Activated naive CD4-positive, alpha-beta T cell treated with anti-CD3 and anti-CD28 coated beads for 36 hours (primary cell): ENCODE measurements at regions not wholly inside any gene's neighbourhood (a gene's known extent, or its start where the extent isn't known, plus 50 kb on each side); places are given as distances from the start of the nearest gene placed in this dataset.

Source experiments
- CTCF ChIA-PET: fragments of 350-600 bp; sonication (Branson Sonifier 250); formaldehyde crosslinking; loops from one replicate; lab custom pipeline; 2021; ENCODE audit warnings: antibody characterized with exemption; lab: Charles Lee
- DNase-seq: peaks from one replicate; pipeline ENCODE4 v3.0.0-alpha.2; 2020
- H3K27ac Mint-ChIP-seq: one replicate; pipeline ENCODE4 v1.8.0; 2021; ENCODE audit warnings: mild to moderate bottlenecking, mixed read lengths
- H3K27me3 Mint-ChIP-seq: one replicate; pipeline ENCODE4 v1.8.0; 2021; ENCODE audit warnings: low read depth, mixed read lengths
- H3K36me3 Mint-ChIP-seq: one replicate; pipeline ENCODE4 v1.8.0; 2021; ENCODE audit warnings: low read depth, mixed read lengths
- H3K4me1 Mint-ChIP-seq: one replicate; pipeline ENCODE4 v1.8.0; 2021; ENCODE audit warnings: low read depth, mixed read lengths
- H3K4me3 Mint-ChIP-seq: one replicate; pipeline ENCODE4 v1.8.0; 2021; ENCODE audit warnings: mild to moderate bottlenecking, moderate library complexity, mixed read lengths
- H3K9me3 Mint-ChIP-seq: one replicate; pipeline ENCODE4 v1.8.0; 2021; ENCODE audit warnings: mixed read lengths
- intact Hi-C: fragments of 100-400 bp; cut with micrococcal nuclease; formaldehyde crosslinking; loops from one replicate; pipeline ENCODE4 v1.15.1; 2023

DNA sequence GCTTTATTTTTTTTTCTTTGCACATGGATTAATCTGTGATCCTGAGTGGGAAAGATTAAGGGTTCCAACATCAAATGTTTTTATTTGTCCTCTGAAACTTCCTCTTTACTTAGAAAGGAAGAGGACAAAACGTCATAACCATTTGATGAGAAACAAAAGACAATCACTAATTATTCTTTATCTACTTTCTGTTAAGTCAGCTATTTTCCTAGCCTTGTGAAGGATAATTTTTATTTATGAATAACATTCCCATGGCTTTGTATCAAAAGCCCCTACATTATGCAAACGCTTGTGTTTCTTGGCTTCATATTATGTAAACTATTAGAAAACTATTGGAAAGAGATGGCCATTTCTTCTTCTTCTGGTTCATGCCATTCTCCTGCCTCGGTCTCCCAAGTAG is 677.6 kb downstream of the CDY2B start:
- H3K36me3 Mint-ChIP-seq, result no peaks in the 10 kb centered on the region
- H3K4me1 Mint-ChIP-seq, result no peaks in the 10 kb centered on the region
- DNase-seq, result no peak
- no peaks in the 10 kb centered on the region for H3K27me3 Mint-ChIP-seq
- peaks cover 1% of the 10 kb centered on the region for H3K9me3 Mint-ChIP-seq
- CTCF ChIA-PET, result no interaction called here
- intact Hi-C loops, result no loop called here
- H3K27ac Mint-ChIP-seq, result no peak overlapping the region
- no peak overlapping the region for H3K4me3 Mint-ChIP-seq

DNA sequence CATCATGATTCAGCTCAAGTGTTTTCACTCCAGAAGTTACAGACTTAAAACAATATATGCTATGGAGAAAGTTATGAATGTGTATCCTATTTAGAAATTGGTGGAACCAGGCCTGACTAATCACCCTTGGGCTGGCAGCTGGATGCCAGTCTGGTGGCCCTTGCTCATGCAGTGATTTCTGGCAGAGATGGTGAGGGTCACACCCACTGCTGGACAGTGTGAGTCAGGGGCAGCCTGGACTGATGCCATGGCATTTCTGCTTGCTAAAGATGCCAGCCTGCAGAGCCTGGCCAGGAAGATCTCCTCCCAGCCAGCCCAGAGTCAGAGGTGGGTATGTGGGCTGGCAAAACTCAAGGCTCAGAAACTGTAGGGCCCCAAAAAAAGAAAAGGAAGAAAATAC is 695.7 kb downstream of the CDY2B start:
- DNase-seq, result no peak
- CTCF ChIA-PET, result no interaction called here
- Mint-ChIP-seq H3K36me3 (no peaks in the 10 kb centered on the region), H3K27ac (no peak overlapping the region), H3K27me3 (no peaks in the 10 kb centered on the region), H3K9me3 (no peaks in the 10 kb centered on the region), H3K4me3 (no peak overlapping the region), H3K4me1 (no peaks in the 10 kb centered on the region)
- intact Hi-C loops, result no loop called here

DNA sequence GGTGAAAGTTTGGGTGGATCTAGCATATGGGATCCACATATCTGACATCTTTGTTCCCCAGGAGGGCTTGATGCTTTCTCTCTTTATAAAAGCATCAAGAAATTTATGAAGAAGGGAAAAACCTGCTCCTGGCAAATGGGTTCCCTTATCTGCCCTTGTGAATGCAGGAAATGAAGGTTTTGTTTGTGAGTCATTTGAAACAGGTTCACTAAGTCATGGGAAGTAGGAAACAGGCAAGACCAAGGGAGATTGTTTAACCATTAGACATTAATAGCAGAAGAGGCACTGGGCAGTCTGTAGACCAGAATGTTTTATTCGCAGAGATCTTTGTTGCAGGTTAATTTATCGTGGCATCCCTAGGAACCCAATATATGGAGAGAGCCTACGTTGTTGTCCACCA is 713.1 kb downstream of the CDY2B start:
- no peak for DNase-seq
- Mint-ChIP-seq H3K36me3 (no peaks in the 10 kb centered on the region), H3K4me3 (no peak overlapping the region), H3K4me1 (no peaks in the 10 kb centered on the region), H3K27me3 (no peaks in the 10 kb centered on the region), H3K27ac (no peak overlapping the region), H3K9me3 (no peaks in the 10 kb centered on the region)
- CTCF ChIA-PET, result no interaction called here
- intact Hi-C loops, result no loop called here

DNA sequence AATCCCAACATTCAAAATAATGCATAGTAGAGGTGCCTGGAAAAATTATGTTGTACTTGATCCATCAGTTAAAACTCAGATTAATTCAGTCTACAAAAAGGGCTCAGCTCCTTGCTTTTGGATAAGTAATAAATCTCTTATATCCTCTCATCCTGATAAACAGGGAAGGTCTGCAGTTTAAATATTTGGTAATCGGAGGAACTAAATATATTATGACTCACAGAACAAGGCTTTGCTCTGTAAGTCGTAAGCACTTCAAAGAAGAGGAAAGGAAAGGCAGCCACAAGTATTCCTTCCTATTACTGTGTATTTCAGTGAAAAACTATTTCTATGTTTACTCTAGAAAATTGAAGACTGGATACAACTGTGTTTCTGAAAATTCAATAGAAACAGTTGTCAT is 757.9 kb downstream of the CDY2B start:
- DNase-seq, result no peak
- Mint-ChIP-seq H3K27me3 (no peaks in the 10 kb centered on the region), H3K9me3 (peaks cover 2% of the 10 kb centered on the region), H3K27ac (no peak overlapping the region), H3K36me3 (no peaks in the 10 kb centered on the region), H3K4me3 (no peak overlapping the region), H3K4me1 (no peaks in the 10 kb centered on the region)
- CTCF ChIA-PET, result no interaction called here
- intact Hi-C loops, result no loop called here

- H3K36me3 Mint-ChIP-seq, result no peaks in the 10 kb centered on the region
Measured at GRCh38 chrY:17085303-17085702, 794.7 kb downstream of the CDY2B start.

DNA sequence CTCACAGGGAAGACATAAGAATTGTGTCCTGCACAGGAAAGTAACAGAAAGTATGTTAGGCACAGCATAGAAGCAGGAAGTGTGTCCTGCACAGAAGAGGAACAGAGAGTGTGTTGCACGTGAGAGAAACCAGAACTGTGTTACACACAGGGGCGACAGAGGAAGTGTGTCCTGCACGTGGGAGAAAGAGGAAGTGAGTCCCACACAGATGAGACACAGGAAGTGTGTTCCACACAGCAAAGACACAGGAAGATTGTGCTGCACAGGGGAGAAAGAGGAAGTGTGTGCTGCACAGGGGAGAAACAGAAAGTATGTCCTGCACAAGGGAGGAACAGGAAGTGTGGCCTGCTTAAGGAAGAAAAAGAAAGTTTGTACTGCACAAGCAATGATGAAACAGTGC is 800.1 kb downstream of the CDY2B start:
- Mint-ChIP-seq H3K27ac (no peak overlapping the region), H3K36me3 (peaks cover 34% of the 10 kb centered on the region), H3K4me1 (peaks cover 42% of the 10 kb centered on the region), H3K9me3 (peaks cover 40% of the 10 kb centered on the region), H3K4me3 (no peak overlapping the region), H3K27me3 (no peaks in the 10 kb centered on the region)
- DNase-seq, result no peak
- intact Hi-C loops, result no loop called here
- CTCF ChIA-PET, result no interaction called here

More at GRCh38 chrY:17085303-17085702, 794.7 kb downstream of the CDY2B start:
- H3K4me1 Mint-ChIP-seq, result peaks cover 2% of the 10 kb centered on the region
- H3K4me3 Mint-ChIP-seq, result no peak overlapping the region
- no peak for DNase-seq
- H3K27ac Mint-ChIP-seq, result no peak overlapping the region
- intact Hi-C loops, result no loop called here
- no peaks in the 10 kb centered on the region for H3K27me3 Mint-ChIP-seq
- CTCF ChIA-PET, result no interaction called here
- H3K9me3 Mint-ChIP-seq, result no peaks in the 10 kb centered on the region

DNA sequence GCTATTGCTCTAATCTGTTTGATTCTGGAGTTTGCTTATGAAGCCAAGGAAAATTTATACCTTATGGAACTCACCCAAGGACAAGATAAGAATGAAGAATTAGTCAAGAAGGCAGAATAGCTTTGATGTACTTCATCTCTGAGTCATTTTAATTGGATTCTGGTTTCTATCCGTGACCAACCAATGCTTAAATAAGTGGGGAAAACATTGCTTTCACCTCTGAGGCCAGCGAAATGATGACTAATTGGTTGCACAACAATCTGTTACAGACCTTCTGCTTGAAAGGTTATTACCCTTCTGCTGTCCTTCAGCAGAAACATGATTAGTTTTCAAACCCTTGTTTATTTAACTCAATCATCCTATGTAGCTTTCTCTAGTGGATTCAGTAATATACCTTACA is 812.7 kb downstream of the CDY2B start:
- CTCF ChIA-PET, result no interaction called here
- H3K27me3 Mint-ChIP-seq, result no peaks in the 10 kb centered on the region
- DNase-seq, result no peak
- peaks cover 15% of the 10 kb centered on the region for H3K9me3 Mint-ChIP-seq
- no peak overlapping the region for H3K4me3 Mint-ChIP-seq
- intact Hi-C loops, result no loop called here
- H3K4me1 Mint-ChIP-seq, result peaks cover 15% of the 10 kb centered on the region
- no peak overlapping the region for H3K27ac Mint-ChIP-seq
- peaks cover 15% of the 10 kb centered on the region for H3K36me3 Mint-ChIP-seq

DNA sequence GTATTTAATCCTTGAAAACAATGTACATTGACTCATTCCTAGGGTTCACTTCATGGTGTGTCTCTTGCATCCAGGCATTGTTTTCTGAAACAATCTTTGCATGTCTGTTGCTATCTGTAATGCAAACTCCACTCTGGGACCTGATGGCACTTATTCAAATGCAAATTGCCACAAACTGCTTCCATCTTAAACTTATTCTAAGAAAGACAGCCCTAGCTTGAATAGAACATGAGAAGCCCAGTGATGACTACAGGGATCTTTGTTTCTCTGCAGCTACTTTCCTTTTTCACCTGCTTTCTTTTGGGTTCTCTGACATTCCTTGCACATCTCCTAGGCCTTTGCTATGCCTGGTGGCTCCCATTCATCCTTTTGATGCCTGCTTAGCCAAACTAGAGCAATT is 827.0 kb downstream of the CDY2B start:
- intact Hi-C loops, result no loop called here
- CTCF ChIA-PET, result no interaction called here
- no peak for DNase-seq
- Mint-ChIP-seq H3K27ac (no peak overlapping the region), H3K4me3 (no peak overlapping the region), H3K27me3 (no peaks in the 10 kb centered on the region), H3K36me3 (no peaks in the 10 kb centered on the region), H3K4me1 (no peaks in the 10 kb centered on the region), H3K9me3 (no peaks in the 10 kb centered on the region)

DNA sequence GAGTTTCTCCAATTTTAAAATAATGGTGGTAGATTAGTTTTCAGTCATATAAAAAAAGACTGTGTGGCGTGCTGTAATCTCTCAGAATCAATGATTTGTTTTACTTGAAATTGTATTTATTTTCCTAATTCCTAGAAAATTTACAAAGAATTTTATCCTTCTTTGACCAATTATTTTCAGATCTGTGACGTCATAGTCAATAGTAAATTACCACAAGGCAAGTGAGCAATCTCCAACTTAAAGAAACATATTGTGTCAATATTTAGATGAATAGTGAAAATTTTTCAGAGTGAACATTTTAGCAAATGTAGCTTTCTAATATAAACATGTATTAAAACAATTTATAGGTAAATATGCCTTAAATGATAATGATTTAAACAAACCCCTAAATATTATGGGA is 829.6 kb downstream of the CDY2B start:
- Mint-ChIP-seq H3K4me1 (no peaks in the 10 kb centered on the region), H3K36me3 (no peaks in the 10 kb centered on the region), H3K27ac (no peak overlapping the region), H3K27me3 (no peaks in the 10 kb centered on the region), H3K9me3 (no peaks in the 10 kb centered on the region), H3K4me3 (no peak overlapping the region)
- no peak for DNase-seq
- CTCF ChIA-PET, result no interaction called here
- intact Hi-C loops, result no loop called here

- DNase-seq, result no peak
- Mint-ChIP-seq H3K9me3 (peaks cover 11% of the 10 kb centered on the region), H3K4me3 (no peak overlapping the region), H3K36me3 (peaks cover 5% of the 10 kb centered on the region), H3K27ac (no peak overlapping the region), H3K27me3 (no peaks in the 10 kb centered on the region), H3K4me1 (peaks cover 9% of the 10 kb centered on the region)
- CTCF ChIA-PET, result no interaction called here
- intact Hi-C loops, result no loop called here
Measured at GRCh38 chrY:17045124-17045523, 834.9 kb downstream of the CDY2B start.

DNA sequence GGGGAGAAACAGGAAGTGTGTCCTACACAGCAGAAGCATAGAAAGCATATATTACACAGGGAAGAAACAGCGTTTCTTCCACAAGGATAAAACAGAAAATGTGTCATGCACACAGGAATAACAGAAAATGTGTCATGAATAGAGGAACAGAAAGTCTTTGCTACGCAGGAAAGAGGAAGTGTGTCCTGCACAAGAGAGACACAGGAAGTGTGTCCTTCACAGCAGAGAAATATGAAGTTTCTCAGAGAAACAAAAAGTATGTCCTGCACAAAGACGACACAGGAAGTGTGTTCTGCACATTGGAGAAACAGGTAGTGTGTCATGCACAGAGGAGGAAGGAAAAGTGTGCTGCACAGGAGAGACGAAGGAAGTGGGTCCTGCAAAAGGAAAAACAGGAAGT is 835.3 kb downstream of the CDY2B start:
- Mint-ChIP-seq H3K4me3 (no peak overlapping the region), H3K4me1 (peaks cover 9% of the 10 kb centered on the region), H3K36me3 (peaks cover 5% of the 10 kb centered on the region), H3K27me3 (no peaks in the 10 kb centered on the region), H3K9me3 (peaks cover 11% of the 10 kb centered on the region), H3K27ac (no peak overlapping the region)
- no peak for DNase-seq
- CTCF ChIA-PET, result no interaction called here
- intact Hi-C loops, result no loop called here

GRCh38 chrY:17044272-17044671 is 835.7 kb downstream of the CDY2B start:
- DNase-seq, result no peak
- Mint-ChIP-seq H3K4me1 (peaks cover 9% of the 10 kb centered on the region), H3K9me3 (peaks cover 11% of the 10 kb centered on the region), H3K36me3 (peaks cover 5% of the 10 kb centered on the region), H3K4me3 (no peak overlapping the region), H3K27me3 (no peaks in the 10 kb centered on the region), H3K27ac (no peak overlapping the region)
- intact Hi-C loops, result no loop called here
- CTCF ChIA-PET, result no interaction called here

- DNase-seq, result no peak
- no peaks in the 10 kb centered on the region for H3K27me3 Mint-ChIP-seq
- intact Hi-C loops, result no loop called here
Measured at GRCh38 chrY:17038439-17038838, 841.6 kb downstream of the CDY2B start.

DNA sequence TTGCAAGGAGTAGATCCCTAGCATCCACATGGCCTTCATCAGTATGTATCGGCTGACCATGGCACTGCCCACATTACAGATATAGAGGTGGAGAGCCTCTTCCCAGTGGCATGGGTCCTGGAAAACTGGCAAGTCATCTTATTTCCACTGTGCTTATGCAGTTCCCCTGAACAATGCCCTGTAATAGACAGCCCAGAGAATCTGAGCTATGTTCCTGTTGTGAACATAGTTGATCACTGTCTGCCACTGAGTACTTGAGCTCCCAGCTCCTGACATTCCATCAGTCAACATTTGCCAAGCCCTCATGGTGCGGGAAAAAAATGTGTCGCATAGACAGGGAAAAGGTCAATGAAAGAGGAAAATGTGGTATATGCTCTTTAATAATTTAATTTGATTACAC is 861.9 kb downstream of the CDY2B start:
- DNase-seq, result no peak
- Mint-ChIP-seq H3K4me3 (no peak overlapping the region), H3K9me3 (no peaks in the 10 kb centered on the region), H3K4me1 (no peaks in the 10 kb centered on the region), H3K27ac (no peak overlapping the region), H3K36me3 (no peaks in the 10 kb centered on the region), H3K27me3 (no peaks in the 10 kb centered on the region)
- CTCF ChIA-PET, result no interaction called here
- intact Hi-C loops, result no loop called here

More at GRCh38 chrY:17038439-17038838, 841.6 kb downstream of the CDY2B start:
- H3K4me3 Mint-ChIP-seq, result no peak overlapping the region
- peaks cover 11% of the 10 kb centered on the region for H3K9me3 Mint-ChIP-seq
- H3K36me3 Mint-ChIP-seq, result peaks cover 5% of the 10 kb centered on the region
- H3K4me1 Mint-ChIP-seq, result peaks cover 9% of the 10 kb centered on the region
- no peak overlapping the region for H3K27ac Mint-ChIP-seq
- CTCF ChIA-PET, result no interaction called here
